ENCODE measurements at regions not wholly inside any gene's neighbourhood (a gene's known extent, or its start where the extent isn't known, plus 50 kb on each side); places are given as distances from the start of the nearest gene placed in this dataset.

DNA sequence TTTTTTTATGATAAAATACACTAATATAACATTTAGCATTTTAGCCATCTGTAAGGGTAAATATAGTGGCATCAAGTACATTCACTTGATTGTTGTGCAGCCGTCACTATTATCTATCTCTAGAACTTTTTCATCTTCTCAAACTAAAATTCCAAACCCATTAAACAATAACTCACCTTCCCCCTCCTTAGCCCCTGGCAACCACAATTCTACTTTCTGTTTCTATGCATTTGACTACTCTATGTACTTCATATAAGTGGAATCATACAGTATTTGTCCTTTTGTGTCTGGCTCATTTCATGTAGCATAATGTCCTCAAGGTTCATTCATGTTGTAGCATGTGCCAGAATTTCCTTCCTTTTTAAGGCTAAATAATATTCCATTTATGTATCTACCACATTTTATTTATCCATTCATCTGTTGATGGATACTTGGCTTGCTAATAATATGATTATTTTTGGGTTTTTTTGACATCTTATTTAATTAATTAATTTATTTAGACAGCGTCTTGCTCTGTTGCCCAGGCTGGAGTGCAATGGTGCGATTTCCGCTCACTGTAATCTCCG is 69.6 kb upstream of the MACF1 start:
- no peak for DNase-seq (ENCODE audit: low read depth, low spot score)

DNA sequence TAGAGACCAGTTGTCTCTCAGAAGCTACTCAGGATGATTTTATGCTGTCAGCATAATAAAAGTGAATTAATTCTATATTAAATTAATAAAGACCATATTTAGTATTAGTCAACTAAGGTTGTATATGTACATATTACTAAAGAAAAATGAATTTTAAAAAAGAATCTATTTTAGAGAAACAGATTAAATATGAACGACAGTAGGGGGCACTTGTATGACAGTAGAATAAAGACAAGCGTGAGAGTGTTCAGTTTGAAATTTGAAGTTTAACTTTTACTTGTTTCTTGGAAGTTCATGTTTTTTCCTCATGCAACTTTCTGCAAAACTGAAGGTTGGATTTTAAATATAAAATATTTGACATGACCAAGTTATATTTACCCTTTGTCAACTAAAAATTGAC is 67.9 kb upstream of the MACF1 start:
- no peak for DNase-seq (ENCODE audit: low read depth, low spot score)

DNA sequence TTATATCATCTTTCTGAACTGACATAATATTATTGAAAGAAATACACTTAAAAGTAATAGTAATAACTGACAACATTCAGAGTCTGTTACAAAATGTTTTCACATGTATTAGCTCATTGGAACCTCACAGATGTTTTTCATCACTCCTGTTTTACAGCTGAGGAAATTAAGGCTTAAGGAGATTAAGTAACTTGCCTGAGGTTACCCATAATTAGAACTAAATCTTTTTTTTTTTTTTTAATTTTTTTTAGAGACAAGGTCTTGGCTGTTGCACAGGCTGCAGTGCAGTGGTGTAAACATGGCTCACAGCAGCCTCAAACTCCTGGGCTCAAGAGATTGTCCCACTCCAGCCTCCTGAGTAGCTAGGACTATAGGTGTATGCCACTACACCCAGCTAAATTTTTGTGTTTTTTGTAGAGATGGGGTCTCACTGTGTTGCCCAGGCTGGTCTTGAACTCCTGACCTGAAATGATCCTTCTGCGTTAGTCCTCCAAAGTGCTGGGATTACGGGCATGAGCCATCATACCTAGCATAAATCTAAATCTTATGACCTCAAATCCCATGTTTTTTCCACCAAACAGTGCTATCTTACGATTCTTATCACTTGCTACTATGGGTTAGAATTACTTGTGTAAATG is 64.7 kb upstream of the MACF1 start:
- no peak for DNase-seq (ENCODE audit: low read depth, low spot score)

DNA sequence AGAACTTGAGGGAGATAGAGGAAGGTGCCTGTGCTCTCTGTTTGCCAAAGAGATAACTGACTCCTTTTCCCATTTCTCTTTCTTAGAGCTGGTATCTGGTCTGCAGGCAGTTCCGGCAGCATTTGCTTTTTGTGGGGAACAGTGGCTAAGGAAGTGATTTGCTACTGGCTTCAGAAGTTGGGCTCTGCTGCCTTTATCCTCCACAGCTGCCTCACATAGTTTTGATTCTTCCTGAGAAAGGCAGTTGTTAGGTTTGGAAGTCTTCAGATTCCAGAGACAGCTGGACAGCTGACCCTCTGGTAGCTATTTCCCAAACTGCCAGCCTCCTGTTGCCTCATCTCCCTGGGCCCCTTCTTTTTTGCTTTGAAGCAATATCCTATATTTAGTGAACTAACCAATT is 62.6 kb upstream of the MACF1 start:
- peak; percentile 90 for DNase-seq (ENCODE audit: low read depth, low spot score)

DNA sequence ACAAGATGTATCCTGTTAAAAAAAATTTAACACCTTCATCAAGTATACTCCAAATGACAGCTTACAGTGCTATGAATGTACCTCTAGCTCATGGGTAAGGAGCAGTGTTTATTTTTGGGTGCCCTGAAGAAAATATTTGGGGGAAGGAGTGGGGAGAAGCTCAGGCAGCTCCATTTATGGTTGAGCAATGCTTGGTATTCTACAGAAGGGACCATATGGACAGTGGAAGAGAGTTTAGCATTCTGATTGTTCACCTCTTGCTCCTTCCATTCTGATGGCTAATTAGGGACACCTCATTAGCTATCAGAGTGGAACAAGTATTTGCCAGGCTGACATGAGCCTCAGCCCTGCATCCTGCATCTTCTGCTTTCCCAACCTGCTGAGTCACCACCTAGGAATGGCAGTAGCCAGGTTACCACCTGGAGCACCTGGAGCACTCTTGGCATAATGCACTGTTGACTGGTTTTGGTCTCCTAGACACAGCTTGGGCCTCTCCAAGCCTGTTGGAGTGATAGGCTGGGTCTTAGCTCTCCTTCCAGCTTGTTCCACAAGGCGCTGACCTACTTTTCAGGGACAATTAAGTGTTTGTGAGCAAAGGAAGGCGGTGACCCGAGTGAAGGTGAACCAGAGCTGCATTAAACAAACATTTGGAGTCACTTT is 62.0 kb upstream of the MACF1 start:
- DNase-seq (ENCODE audit: low read depth, low spot score) = peak; percentile 77

DNA sequence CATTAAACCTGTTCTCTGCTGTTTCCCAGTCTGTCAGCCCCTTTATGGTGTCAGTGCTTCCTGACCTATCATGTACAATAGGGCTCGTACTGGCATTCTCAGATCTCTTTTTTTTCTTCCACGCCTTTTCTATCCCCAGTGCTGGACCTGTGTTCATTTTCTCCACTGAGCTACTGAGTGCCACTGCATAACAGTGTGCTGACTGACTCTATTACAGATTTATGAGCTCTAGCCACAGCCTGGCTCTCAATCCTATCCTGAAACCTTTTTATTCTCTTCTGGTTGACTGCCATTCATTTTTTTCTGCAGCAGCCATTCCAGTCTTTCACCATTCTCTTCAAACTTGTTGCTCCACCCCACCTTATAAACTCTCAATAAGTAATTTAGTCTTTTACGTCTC is 59.6 kb upstream of the MACF1 start:
- DNase-seq (ENCODE audit: low read depth, low spot score) = no peak

DNA sequence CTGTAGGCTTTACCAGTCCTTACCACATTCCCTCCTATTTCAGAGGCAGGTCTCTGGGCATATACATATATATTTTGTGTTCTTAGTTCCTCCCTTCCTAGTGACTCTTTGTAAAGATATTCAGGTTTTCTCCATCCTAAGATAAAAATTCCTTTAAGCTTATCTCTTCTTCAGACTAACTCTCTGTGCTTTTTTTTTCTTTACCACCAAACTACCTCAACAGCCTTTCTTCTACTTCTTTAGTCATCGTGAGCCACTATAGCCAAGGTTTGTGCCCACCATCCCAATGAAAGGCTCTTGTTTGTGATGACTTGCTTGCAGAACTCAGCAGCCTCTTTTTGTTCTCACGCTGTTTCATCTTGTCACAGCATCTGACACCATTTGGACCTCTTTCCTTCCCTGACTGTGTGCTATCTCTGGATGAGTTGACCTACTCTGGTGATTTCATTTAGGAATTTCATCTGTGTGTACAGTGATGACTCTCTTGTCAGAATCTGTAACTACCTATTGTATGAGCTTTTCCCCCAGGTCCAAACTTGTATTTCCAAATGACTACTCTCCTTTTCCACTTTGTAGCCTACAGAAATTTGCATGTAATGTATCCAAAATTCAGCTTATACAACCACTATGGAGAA is 59.0 kb upstream of the MACF1 start:
- DNase-seq (ENCODE audit: low read depth, low spot score) = no peak

DNA sequence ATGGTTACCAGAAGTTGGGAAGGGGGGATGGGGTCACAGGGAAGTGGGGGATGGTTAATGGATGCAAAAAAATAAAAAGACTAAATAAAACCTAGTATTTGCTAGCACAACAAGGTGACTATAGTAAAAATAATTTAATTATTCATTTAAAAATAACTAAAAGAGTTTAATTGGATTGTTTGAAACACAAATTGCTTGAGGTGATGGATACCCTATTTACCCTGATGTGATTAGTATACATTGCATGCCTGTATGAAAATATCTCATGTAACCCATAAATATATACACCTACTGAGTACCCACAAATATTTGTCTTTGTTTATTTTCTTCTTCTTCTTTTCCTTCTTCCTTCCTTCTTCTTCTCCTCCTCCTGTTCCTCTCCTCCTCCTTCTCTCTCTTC is 57.8 kb upstream of the MACF1 start:
- no peak for DNase-seq (ENCODE audit: low read depth, low spot score)

DNA sequence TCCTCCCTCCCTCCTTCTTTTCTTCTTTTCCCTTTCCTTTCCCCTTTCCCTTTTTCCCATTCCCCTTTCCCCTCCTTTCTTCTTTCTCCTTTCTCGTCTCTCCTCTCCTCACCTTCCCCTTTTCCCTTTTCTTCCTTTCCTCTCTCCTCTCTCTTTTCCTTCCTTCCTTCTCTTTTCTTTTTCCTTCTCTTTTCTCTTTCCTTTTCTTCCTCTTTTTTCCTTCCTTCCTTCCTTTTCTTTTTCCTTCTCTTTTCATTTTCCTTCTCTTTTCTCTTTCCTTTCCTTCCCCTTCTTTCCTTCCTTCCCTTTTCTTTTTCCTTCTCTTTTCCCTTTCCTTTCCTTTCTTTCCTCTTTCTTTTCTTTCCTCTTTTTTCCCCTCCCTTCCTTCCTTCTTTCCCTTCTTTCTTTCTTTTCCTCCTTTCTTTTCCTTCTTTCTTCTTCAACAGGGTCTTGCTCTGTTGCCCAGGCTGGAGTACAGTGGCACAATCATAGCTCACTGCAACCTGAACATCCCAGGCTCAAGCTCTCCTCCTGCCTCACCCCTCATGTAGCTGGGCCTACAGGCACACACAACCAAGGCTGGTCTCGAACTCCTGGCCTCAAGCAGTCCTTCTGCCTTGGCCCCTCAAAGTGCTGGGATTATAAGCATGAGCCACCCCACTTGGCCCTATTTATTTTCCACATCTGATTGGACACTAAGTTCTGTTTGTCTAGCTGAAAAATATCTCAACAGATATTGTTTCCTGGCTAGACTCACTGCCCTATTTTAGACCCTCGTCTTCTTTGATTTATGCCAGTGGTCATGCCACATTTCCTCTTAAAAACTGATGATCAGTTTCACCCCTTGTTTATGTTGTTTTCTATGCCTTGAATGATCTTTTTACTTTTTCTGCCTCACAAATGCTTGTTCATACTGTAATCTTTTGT is 57.1 kb upstream of the MACF1 start:
- no peak for DNase-seq (ENCODE audit: low read depth, low spot score)

DNA sequence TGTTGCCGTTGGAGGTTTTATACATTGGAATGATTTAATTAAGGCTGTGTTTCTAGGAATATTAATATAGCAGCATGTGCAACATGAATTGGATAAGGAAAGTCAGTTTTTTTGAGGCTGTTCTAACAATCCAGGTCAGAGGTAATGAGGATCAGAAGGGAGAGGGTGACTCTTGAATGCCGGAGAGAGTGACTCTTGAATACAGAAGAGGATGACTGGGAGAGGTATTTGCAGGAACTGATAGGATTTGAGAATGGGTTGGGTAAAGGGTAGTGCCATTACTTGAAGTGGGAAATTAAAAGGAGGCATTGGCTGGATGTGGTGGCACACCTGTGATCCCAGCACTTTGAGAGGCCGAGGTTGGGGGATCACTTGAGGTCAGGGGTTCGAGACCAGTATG is 55.6 kb upstream of the MACF1 start:
- no peak for DNase-seq (ENCODE audit: low read depth, low spot score)

DNA sequence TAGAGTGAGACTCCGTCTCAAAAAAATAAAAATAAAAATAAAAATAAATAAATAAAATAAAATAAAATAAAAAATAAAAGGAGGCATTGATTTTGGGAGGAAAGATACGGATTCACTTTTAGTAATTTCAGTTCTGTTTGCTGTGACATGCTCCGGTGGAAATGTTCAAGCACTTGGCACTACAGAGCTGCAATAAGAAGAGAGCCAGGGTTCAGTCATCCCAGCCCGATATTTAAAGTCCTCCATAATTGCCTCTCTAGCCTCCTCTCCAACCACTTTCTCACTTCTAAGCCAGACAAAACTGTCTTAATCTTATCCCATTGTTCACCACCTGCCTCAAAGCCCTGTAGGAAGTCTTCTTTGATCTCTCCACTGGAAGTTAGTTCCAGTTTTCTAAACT is 55.0 kb upstream of the MACF1 start:
- DNase-seq (ENCODE audit: low read depth, low spot score) = no peak

DNA sequence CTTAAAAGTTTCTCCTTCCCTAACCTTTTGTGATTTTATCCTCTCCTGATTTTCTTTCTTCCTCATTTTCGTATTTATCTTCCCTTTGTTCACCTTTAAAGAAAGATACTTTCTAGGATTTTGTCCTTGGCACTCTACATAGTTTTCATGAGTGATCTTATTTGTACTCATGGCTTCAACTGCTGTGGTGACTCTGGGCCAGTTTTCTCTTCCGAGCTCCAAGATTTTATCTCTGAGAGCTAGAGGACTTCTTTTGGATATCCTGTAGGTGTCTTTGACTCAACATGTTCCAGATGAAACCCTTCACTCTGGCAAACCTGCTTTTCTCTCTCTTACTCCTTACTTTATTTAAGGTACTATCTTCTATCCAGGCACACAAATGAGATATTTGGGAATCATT is 53.7 kb upstream of the MACF1 start:
- DNase-seq (ENCODE audit: low read depth, low spot score) = no peak

DNA sequence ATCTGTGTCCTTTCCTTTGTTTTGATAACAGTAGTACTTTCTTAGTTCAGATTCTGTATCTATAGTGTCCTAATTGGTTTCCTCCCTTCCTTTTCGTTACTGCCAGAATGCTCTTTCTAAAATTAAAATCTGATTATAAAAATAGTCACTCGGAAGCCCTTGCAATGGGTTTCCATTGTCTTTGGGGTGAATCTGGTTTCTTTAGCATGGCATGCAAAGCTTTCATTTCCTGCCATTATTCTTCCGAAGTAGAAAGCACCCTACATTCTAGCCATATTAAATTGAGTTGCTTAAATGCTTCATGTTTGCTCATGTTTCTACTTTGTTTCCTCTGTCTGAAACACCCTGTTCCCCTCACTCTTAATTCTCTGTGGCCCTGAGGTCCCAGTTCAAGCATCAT is 53.2 kb upstream of the MACF1 start:
- DNase-seq (ENCODE audit: low read depth, low spot score) = no peak

DNA sequence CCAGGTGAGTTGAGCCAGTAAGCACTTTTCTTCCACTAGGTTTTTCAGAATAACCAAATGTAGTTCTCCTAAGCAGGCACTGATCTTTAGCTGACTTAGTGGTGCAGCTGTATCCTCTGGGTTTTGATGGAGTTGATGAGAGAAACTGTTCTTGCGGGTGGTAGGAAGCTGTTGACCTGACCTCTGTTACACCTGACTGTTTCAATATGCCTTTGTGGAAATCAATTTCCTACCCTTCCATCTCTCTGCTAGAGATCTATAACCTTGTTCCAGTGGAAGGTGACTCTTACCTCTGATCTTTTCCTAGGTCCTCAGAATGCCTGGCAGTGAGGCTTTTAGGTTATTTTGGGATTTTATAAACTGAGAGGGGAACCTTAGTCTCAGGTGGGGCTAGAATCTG is 51.6 kb upstream of the MACF1 start:
- no peak for DNase-seq (ENCODE audit: low read depth, low spot score)

DNA sequence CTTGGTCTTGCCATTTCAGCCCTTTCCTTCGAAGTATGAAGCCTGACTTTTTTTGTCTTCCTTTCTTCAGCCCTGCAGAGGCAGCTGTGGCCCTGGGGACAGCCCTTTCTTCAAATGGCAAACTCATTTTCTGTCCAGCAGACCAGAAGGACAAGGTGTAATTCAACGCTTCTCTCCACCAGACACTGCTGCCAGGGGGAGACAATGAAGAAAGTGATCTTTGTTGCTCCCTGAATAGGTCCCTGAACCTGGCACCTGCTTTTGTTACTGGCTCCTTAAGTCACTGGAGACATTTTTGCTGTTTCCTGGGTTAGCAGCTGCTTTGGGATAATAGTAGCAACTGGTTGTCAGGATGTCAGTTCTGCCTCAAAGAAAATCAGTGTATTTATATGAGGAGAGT is 50.8 kb upstream of the MACF1 start:
- DNase-seq (ENCODE audit: low read depth, low spot score) = no peak

DNA sequence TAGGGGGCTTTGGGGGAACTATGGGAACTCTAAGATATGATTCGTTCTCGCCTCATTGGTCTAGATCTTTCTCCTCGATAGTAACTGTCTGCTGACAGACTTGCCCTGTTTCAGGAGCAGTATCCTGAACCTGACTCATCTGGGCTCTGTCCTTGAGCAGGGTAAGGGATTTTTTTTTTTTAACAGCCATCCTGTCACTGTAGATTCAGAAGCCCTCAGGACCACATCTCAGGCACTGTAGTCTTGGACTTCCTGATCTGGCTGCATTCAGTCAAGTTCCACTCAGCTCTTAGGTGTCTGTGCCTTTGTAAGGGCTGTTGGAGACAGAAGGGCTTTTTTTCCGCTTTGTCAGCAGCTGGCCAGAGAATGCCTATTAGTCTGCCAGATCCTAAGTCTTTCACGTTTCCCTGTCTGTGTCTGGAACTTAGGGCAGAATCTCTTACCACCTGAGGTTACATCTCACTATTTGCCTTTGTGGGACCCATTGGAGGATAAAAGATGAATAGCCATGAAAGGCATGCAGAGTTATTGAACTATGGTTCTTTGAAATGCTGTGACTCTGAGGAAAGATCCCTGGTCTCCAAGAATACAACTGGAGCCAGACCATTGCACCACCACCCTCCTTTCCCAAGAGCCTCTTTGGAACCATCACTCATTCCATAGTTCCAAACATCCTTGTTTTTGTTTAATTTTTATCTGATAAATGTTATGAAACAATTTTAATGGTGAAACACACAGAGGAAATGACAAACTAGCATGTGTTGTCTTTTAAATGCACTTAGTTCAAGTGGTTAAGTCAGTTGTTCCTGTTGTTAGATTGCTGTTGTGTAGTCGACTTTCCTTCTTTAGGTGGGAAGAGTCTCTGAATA is 49.7 kb upstream of the MACF1 start:
- DNase-seq (ENCODE audit: low read depth, low spot score) = no peak
